ENCODE measurements at regions not wholly inside any gene's neighbourhood (a gene's known extent, or its start where the extent isn't known, plus 50 kb on each side); places are given as distances from the start of the nearest gene placed in this dataset.

DNA sequence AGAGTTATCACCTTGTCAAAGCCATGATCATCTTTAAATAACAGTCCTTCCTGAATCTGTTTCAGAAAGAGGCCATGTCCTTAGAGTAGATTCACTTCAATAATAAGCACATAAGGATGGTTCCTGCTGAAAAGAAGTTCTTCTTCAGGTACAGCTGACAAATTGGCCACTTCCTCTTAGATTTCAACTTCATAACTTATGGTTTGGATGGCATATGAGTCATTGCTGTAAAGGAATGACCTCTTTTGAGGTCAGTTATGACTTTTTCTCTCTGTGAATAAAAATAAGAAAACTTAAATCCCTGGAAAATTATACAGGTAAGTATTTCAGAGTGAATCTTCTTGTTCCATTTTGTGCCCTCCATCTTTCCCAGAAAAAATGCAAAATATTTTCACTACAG is 555.3 kb upstream of the ZNF462 start:
- no peak for TF ChIP-seq POLR2AphosphoS5 (IDR thresholded peaks at IDR 0.05; ENCODE audit: low read depth, low read length)
- no peak for TF ChIP-seq TAF1 (IDR thresholded peaks at IDR 0.05; ENCODE audit: borderline replicate concordance, insufficient read depth, low read length)

All from PFSK-1 (cell line).